ENCODE measurements at regions not wholly inside any gene's neighbourhood (a gene's known extent, or its start where the extent isn't known, plus 50 kb on each side); places are given as distances from the start of the nearest gene placed in this dataset.

GRCh38 chr6:169972736-169973135 lies 221.3 kb downstream of the ERMARD start:
- Histone ChIP-seq H3K27ac (no peak overlapping the region), H3K9me3 (no peaks in the 10 kb centered on the region), H3K4me3 (no peak overlapping the region), H3K36me3 (no peaks in the 10 kb centered on the region), H3K27me3 (no peaks in the 10 kb centered on the region), H3K4me1 (peaks cover 0 to 7% of the 10 kb centered on the region in 2 donors)
- no peak for DNase-seq (ENCODE audit: low spot score)
- no peak for TF ChIP-seq CTCF (IDR thresholded peaks at IDR 0.05)

GRCh38 chr6:169972101-169972651 lies 220.8 kb downstream of the ERMARD start:
- Histone ChIP-seq H3K4me3 (no peak overlapping the region), H3K36me3 (no peaks in the 10 kb centered on the region)

GRCh38 chr6:169971081-169971861 lies 219.8 kb downstream of the ERMARD start:
- no peaks in the 10 kb centered on the region for H3K27me3 ChIP-seq
- H3K36me3 ChIP-seq = no peaks in the 10 kb centered on the region
- H3K4me3 ChIP-seq = no peak overlapping the region
- H3K4me1 ChIP-seq = peaks cover 0 to 3% of the 10 kb centered on the region in 2 donors
- no peak for TF ChIP-seq CTCF (IDR thresholded peaks at IDR 0.05)
- no peaks in the 10 kb centered on the region for H3K9me3 ChIP-seq
- H3K27ac ChIP-seq = no peak overlapping the region
- peak; percentile 52 for DNase-seq (ENCODE audit: low spot score)

More at GRCh38 chr6:169972101-169972651, 220.8 kb downstream of the ERMARD start:
- no peak for TF ChIP-seq CTCF (IDR thresholded peaks at IDR 0.05)
- H3K27ac ChIP-seq = no peak overlapping the region
- no peak for DNase-seq (ENCODE audit: low spot score)
- peaks cover 0 to 7% of the 10 kb centered on the region in 2 donors for H3K4me1 ChIP-seq
- no peaks in the 10 kb centered on the region for H3K27me3 ChIP-seq
- H3K9me3 ChIP-seq = no peaks in the 10 kb centered on the region

DNA sequence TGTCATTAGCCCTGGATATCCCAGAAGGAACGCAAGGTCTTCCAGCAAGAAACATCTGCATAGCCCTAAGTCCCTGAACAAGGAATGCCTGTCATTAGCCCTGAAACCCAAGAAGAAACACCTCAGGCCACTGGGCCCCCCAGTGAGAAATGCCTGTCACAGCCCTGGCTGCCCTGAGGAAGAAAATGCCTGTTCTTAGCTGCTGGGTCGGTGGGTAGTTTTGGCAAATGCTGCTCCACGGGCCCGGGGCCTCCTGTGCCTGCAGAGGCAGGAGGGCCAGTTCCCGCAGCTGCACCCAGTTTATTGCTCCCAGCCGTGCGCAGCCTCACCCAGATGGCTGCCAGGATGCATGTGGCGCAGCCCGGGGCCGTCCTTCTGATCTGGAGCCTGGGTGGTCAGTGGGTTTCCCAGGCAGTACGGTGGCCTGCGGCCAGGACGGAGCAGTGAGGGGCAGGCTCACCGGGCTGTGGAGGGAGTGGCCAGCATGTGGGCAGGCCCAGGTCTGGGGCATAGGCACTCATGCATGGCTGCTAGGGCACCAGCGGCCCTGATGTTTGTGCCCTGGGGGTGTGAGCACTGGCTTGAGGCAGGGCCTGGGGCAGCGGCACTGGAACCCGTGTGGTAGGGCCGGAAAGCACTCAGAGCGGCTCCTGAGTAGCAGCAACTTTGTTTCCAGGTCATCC lies 219.0 kb downstream of the ERMARD start:
- H3K9me3 ChIP-seq = no peaks in the 10 kb centered on the region
- H3K4me3 ChIP-seq = no peak overlapping the region
- TF ChIP-seq CTCF (IDR thresholded peaks at IDR 0.05) = no peak
- peak; percentile 38 for DNase-seq (ENCODE audit: low spot score)
- H3K4me1 ChIP-seq = no peaks in the 10 kb centered on the region
- no peaks in the 10 kb centered on the region for H3K36me3 ChIP-seq
- H3K27ac ChIP-seq = no peak overlapping the region
- no peaks in the 10 kb centered on the region for H3K27me3 ChIP-seq

DNA sequence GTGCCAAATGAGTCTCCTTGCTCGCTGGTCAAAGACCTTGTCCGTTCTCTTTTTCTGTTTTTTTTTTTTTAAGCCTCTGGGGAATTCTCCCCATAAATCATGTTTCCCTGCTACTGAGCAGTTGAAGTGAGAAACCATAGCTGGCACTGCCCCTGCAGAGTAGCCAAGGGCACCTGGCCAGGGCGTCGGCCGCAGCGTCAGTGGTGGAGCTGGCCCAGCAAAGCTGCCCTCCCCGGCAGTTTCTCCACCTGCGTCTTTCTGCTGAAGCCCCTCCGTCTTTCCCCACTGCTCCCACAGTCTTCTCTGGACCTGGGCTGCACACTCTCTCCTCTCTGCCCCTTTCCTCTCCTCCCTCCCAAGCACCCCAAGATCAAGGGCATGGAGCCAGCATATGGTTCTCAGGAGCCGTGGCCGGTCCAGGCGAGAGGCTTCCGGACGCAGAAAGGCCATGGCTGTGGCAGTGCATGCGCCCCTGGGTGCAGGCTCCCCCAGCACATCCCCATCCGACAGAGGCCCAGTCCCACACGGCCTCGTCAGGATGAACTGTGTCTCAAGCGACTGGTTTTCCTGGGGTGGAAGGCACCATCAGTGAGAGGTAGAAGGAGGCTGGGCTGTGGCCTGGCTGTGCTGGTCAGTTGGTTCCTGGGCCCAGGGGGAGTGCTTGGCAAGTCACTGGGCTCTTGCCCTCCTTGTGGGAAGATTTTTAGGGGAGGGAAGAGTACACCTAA lies 218.1 kb downstream of the ERMARD start:
- DNase-seq (ENCODE audit: low spot score) = peak; percentile 21

More for the DNA sequence above, 218.1 kb downstream of the ERMARD start:
- Histone ChIP-seq H3K4me1 (no peaks in the 10 kb centered on the region), H3K36me3 (no peaks in the 10 kb centered on the region), H3K27ac (no peak overlapping the region), H3K9me3 (no peaks in the 10 kb centered on the region), H3K27me3 (no peaks in the 10 kb centered on the region), H3K4me3 (no peak overlapping the region)
- no peak for TF ChIP-seq CTCF (IDR thresholded peaks at IDR 0.05)
